K562 (cell line): ENCODE measurements at regions not wholly inside any gene's neighbourhood (a gene's known extent, or its start where the extent isn't known, plus 50 kb on each side); places are given as distances from the start of the nearest gene placed in this dataset.

Experiments used
- ATAC-seq: fragments of 200-7000 bp; cut with Tn5 transposase; 3 replicates; pipeline ENCODE4 v1.9.1; 2020; ENCODE audit warnings: moderate library complexity
- BruUV-seq: library from RNA; stranded (reverse); fragments of 400-500 nt; replicated peaks from 2 replicates; lab custom pipeline; 2021; lab: Mats Ljungman, UMichigan
- CTCF ChIA-PET: fragments of 300-600 bp; formaldehyde crosslinking; extraction: SDS; loops from one replicate; lab custom pipeline; 2021; ENCODE audit warnings: low intra/inter-chr PET ratio; lab: Yijun Ruan, JAX
- POLR2A ChIA-PET: fragments of 300-600, 350-650 bp; sonication (Branson Sonifier 250); formaldehyde crosslinking; extraction: SDS; loops from one replicate; lab custom pipeline; 2021; ENCODE audit warnings: antibody characterized with exemption, inconsistent platforms; lab: Yijun Ruan, JAX
- DNase-seq, 4 experiments: peaks; one replicate each; pipeline versions ENCODE4 v3.0.0 to v3.0.0-alpha.2; 2011 to 2018; ENCODE audit warnings: low spot score in 3 of 4, mixed read lengths in 3 of 4; ENCODE audit errors: extremely low read depth in 1 of 4
- FAIRE-seq: peaks from 2 replicates; lab custom pipeline; 2011; peaks lifted over from hg19 to GRCh38; lab: Jason Lieb, UNC
- H2AFZ ChIP-seq: 2 replicates; pipeline ENCODE4 v1.6.0; 2011; ENCODE audit warnings: low read depth, low read length, control low read depth, inconsistent platforms
- H3K27ac ChIP-seq: fragments of 200-600 bp; 3 replicates; pipeline ENCODE4 v1.8.0; 2011; ENCODE audit warnings: low read depth, mild to moderate bottlenecking, control low read depth, inconsistent platforms, low read length, moderate library complexity, mixed read lengths; ENCODE audit errors: extremely low read depth
- H3K27me3 ChIP-seq, 2 experiments: fragments of 300-600 bp in 1 of 2; 2 replicates in 1 of 2; 3 replicates in 1 of 2; pipeline versions ENCODE4 v1.6.0 to v1.8.0; 2011; ENCODE audit warnings: inconsistent platforms in 2 of 2, low read length in 2 of 2, mild to moderate bottlenecking in 1 of 2, mixed read lengths in 1 of 2, moderate library complexity in 1 of 2; ENCODE audit not compliant: control insufficient read depth in 2 of 2, insufficient read depth in 2 of 2
- H3K36me3 ChIP-seq: fragments of 300-600 bp; 3 replicates; pipeline ENCODE4 v1.8.0; 2011; ENCODE audit warnings: mild to moderate bottlenecking, low read length, inconsistent platforms; ENCODE audit not compliant: control insufficient read depth, insufficient read depth
- H3K4me1 ChIP-seq, 2 experiments: fragments of 200-600 bp in 1 of 2; replicated peaks in 1 of 2; 2 replicates in 1 of 2; 3 replicates in 1 of 2; pipeline versions ENCODE4 v1.5.1 to v1.8.0; 2011; ENCODE audit warnings: inconsistent platforms in 2 of 2, low read length in 2 of 2, mild to moderate bottlenecking in 1 of 2, mixed read lengths in 1 of 2, moderate library complexity in 1 of 2; ENCODE audit not compliant: control insufficient read depth in 2 of 2, insufficient read depth in 2 of 2
- H3K4me2 ChIP-seq: 2 replicates; pipeline ENCODE4 v1.6.1; 2011; ENCODE audit warnings: low read length, control low read depth, inconsistent platforms, mixed read lengths; ENCODE audit not compliant: insufficient read depth
- H3K4me3 ChIP-seq: fragments of 200-600 bp; sonication (generic), shearing (Covaris generic); 2 replicates; pipeline ENCODE4 v1.5.1; 2016; ENCODE audit warnings: control low read depth, inconsistent platforms
- H3K79me2 ChIP-seq: fragments of 200-600 bp; 3 replicates; pipeline ENCODE4 v1.8.0; 2011; ENCODE audit warnings: low read length, inconsistent platforms; ENCODE audit not compliant: control insufficient read depth, insufficient read depth
- H3K9ac ChIP-seq, 2 experiments: 2 replicates each; pipeline versions ENCODE4 v1.6.0 to v1.6.1; 2011; ENCODE audit warnings: low read depth in 2 of 2, low read length in 2 of 2, control low read depth in 1 of 2, inconsistent platforms in 1 of 2, mild to moderate bottlenecking in 1 of 2, mixed read lengths in 1 of 2; ENCODE audit not compliant: insufficient read depth in 1 of 2
- H3K9me1 ChIP-seq: one replicate; pipeline ENCODE4 v1.6.0; 2011; ENCODE audit warnings: inconsistent platforms, mild to moderate bottlenecking, low read length, moderate library complexity; ENCODE audit not compliant: control insufficient read depth, insufficient read depth
- H3K9me3 ChIP-seq: replicated peaks from 2 replicates; pipeline ENCODE4 v1.5.1; 2011; ENCODE audit warnings: low read depth, low read length, inconsistent platforms; ENCODE audit not compliant: control insufficient read depth, insufficient read depth
- H4K20me1 ChIP-seq: replicated peaks from 2 replicates; pipeline ENCODE4 v1.6.1; 2011; ENCODE audit warnings: low read length, inconsistent platforms, mixed read lengths; ENCODE audit not compliant: control insufficient read depth, insufficient read depth
- ARID1B ChIP-seq: fragments of 450-650 bp; IDR thresholded peaks from 2 replicates; pipeline ENCODE4 v1.6.1; 2016; ENCODE audit warnings: antibody characterized with exemption, mild to moderate bottlenecking, inconsistent platforms
- CEBPG ChIP-seq, 3 experiments: fragments of 200-800 bp in 1 of 3; sonication (Bioruptor generic) in 1 of 3; sonication (generic) in 1 of 3; formaldehyde crosslinking in 1 of 3; IDR thresholded peaks in 2 of 3; conservative IDR thresholded peaks in 1 of 3; 2 replicates each; pipeline versions ENCODE4 v1.6.1 to v1.8.0; 2016 to 2022; ENCODE audit warnings: missing compliant biosample characterization in 2 of 3, missing genetic modification characterization in 2 of 3, mild to moderate bottlenecking in 1 of 3, missing genetic modification reagents in 1 of 3
- CTCFL ChIP-seq: IDR thresholded peaks from 2 replicates; pipeline ENCODE4 v1.6.1; 2011; ENCODE audit warnings: borderline replicate concordance, low read depth, mild to moderate bottlenecking, moderate library complexity, low read length; ENCODE audit not compliant: insufficient read depth, poor library complexity, severe bottlenecking
- DEAF1 ChIP-seq: fragments of 450-650 bp; formaldehyde crosslinking; IDR thresholded peaks from 2 replicates; pipeline ENCODE4 v1.4.0; 2020; ENCODE audit warnings: mild to moderate bottlenecking, moderate library complexity
- HES1 ChIP-seq: fragments of 450-650 bp; IDR thresholded peaks from 2 replicates; pipeline ENCODE4 v1.6.1; 2016; ENCODE audit warnings: low read depth, mild to moderate bottlenecking, moderate library complexity
- MCM3 ChIP-seq: fragments of 450-650 bp; IDR thresholded peaks from 2 replicates; pipeline ENCODE4 v1.6.1; 2016
- NR0B1 ChIP-seq: fragments of 450-650 bp; IDR thresholded peaks from one replicate; pipeline ENCODE4 v1.6.1; 2018; ENCODE audit warnings: mild to moderate bottlenecking, moderate library complexity; ENCODE audit not compliant: partially characterized antibody
- NR2C2 ChIP-seq, 2 experiments: fragments of 200-800 bp in 1 of 2; sonication (Bioruptor generic) in 1 of 2; sonication (generic) in 1 of 2; formaldehyde crosslinking in 1 of 2; IDR thresholded peaks; 2 replicates each; pipeline versions ENCODE4 v1.6.1 to v1.8.0; 2016 to 2022; ENCODE audit warnings: mild to moderate bottlenecking in 1 of 2, missing compliant biosample characterization in 1 of 2, missing genetic modification characterization in 1 of 2, missing genetic modification reagents in 1 of 2
- RFX7 ChIP-seq: fragments of 250-450 bp; sonication (Bioruptor Pico); IDR thresholded peaks from 2 replicates; pipeline ENCODE4 v1.5.1; 2021; ENCODE audit warnings: mild to moderate bottlenecking
- SRSF3 ChIP-seq: fragments of 200-400 bp; formaldehyde crosslinking; IDR thresholded peaks from 2 replicates; pipeline ENCODE4 v1.6.1; 2016; ENCODE audit warnings: mild to moderate bottlenecking, low read length, moderate library complexity; ENCODE audit not compliant: insufficient read depth
- SUPT5H ChIP-seq: fragments of 450-650 bp; IDR thresholded peaks from 2 replicates; pipeline ENCODE4 v1.6.1; 2016
- TFE3 ChIP-seq: fragments of 450-650 bp; formaldehyde crosslinking; IDR thresholded peaks from 2 replicates; pipeline ENCODE4 v1.4.0; 2020; ENCODE audit warnings: mild to moderate bottlenecking, mixed read lengths
- ZNF764 ChIP-seq: fragments of 250-450 bp; sonication (Bioruptor Pico); IDR thresholded peaks from 2 replicates; pipeline ENCODE4 v1.4.0; 2020; ENCODE audit warnings: low read depth, mild to moderate bottlenecking, moderate library complexity
- WGBS: fragments of 100-300 bp; shearing (Covaris generic); methylation state at CpG from one replicate; pipeline ENCODE4 v1.1.6; 2016; ENCODE audit warnings: low coverage, mixed read lengths; ENCODE audit not compliant: insufficient coverage; ENCODE audit errors: missing lambda C conversion rate; 5-methylcytosine and 5-hydroxymethylcytosine counted together
- in situ Hi-C: fragments of 300-500 bp; cut with MboI; formaldehyde crosslinking; loops from 4 replicates; pipeline ENCODE4 v1.15.0; 2018; ENCODE audit warnings: inconsistent platforms, mixed read lengths
- intact Hi-C: fragments of 100-400 bp; cut with micrococcal nuclease; formaldehyde crosslinking; loops from 2 replicates; pipeline ENCODE4 v1.14.2; 2022

GRCh38 chr4:137238456-137239162, 293.7 kb downstream of the PCDH18 start:
- Histone ChIP-seq H3K27me3 (no peaks in the 10 kb centered on the region), H3K4me2 (no peak overlapping the region), H3K79me2 (no peaks in the 10 kb centered on the region), H3K36me3 (no peaks in the 10 kb centered on the region), H3K9me3 (no peaks in the 10 kb centered on the region), H3K4me1 (no peaks in the 10 kb centered on the region), H2AFZ (no peak overlapping the region), H3K9me1 (no peaks in the 10 kb centered on the region), H4K20me1 (no peaks in the 10 kb centered on the region), H3K9ac (no peak overlapping the region), H3K27ac (no peak overlapping the region), H3K4me3 (no peak overlapping the region)
- ChIA-PET CTCF (no interaction called here), POLR2A (no interaction called here)
- FAIRE-seq = no peak
- BruUV-seq = no TSS peak
- ATAC-seq = no peak
- DNase-seq = no peak
- intact Hi-C loops = no loop called here
- in situ Hi-C loops = no loop called here
- WGBS = 0% methylated on average over 6 of the region's 6 CpGs
- no peak for TF ChIP-seq ARID1B
- no peak for TF ChIP-seq MCM3
- no peak for TF ChIP-seq HES1
- TF ChIP-seq SRSF3 = no peak
- no peak for TF ChIP-seq ZNF764 (CRISPR knock-in tag)
- no peak for TF ChIP-seq CEBPG (CRISPR knock-in tag; IDR thresholded peaks at IDR 0.05)
- no peak for TF ChIP-seq CEBPG (tag; conservative IDR thresholded peaks at IDR 0.05 in 1 of 2, IDR thresholded peaks at IDR 0.05 in 1 of 2)
- no peak for TF ChIP-seq NR2C2 (CRISPR knock-in tag; IDR thresholded peaks at IDR 0.05)
- no peak for TF ChIP-seq NR2C2 (tag; IDR thresholded peaks at IDR 0.05)
- TF ChIP-seq RFX7 (CRISPR knock-in tag) = no peak
- TF ChIP-seq SUPT5H = no peak
- TF ChIP-seq DEAF1 = no peak
- TF ChIP-seq CTCFL = no peak
- no peak for TF ChIP-seq NR0B1
- no peak for TF ChIP-seq TFE3 (CRISPR knock-in tag)
